Activated T-cell treated with anti-CD3 and anti-CD28 coated beads for 48 hours (primary cell): ENCODE measurements at regions not wholly inside any gene's neighbourhood (a gene's known extent, or its start where the extent isn't known, plus 50 kb on each side); places are given as distances from the start of the nearest gene placed in this dataset.
"Not testable (repeated sequence)": the region's sequence is repeated elsewhere in the genome, so short reads cannot be mapped to it uniquely, and the experiment has no call there.

Experiments
- DNase-seq: peaks from one replicate; pipeline ENCODE4 v3.0.0-alpha.2; 2020; ENCODE audit warnings: low read depth

DNA sequence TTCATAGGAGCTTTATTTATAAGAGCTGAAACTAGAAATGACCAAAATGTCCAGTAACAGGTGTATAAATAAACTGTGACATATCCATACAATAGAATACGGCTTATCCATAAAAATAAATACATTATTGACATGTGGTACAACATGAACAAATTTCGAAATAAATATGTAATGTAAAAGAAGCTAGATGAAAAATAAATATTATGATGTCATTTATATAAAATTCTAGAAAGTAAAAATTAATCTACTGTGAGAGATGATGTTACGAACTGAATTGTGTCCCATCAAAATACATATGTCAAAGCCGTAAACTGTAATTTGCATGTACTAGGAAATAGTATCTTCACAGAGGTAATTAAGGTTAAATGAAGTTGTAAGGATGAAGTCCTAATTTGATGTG lies 1104.9 kb downstream of the NSUN3 start:
- DNase-seq: no peak

DNA sequence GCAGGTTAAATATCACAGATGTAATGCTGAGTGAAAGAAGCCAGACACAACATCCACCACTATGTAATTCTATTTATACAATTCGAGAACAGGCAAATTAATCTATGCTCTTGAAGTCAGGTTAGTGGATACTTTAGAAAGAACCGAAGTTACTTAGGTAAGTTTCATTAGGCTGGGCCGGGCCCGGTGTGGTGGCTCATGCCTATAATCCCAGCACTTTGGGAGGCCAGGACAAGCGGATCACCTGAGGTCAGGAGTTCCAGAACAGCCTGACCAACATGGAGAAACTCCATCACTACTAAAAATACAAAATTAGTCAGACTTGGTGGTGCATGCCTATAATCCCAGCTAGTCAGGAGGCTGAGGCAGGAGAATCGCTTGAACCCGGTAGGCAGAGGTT lies 1105.7 kb downstream of the NSUN3 start:
- DNase-seq: no peak

DNA sequence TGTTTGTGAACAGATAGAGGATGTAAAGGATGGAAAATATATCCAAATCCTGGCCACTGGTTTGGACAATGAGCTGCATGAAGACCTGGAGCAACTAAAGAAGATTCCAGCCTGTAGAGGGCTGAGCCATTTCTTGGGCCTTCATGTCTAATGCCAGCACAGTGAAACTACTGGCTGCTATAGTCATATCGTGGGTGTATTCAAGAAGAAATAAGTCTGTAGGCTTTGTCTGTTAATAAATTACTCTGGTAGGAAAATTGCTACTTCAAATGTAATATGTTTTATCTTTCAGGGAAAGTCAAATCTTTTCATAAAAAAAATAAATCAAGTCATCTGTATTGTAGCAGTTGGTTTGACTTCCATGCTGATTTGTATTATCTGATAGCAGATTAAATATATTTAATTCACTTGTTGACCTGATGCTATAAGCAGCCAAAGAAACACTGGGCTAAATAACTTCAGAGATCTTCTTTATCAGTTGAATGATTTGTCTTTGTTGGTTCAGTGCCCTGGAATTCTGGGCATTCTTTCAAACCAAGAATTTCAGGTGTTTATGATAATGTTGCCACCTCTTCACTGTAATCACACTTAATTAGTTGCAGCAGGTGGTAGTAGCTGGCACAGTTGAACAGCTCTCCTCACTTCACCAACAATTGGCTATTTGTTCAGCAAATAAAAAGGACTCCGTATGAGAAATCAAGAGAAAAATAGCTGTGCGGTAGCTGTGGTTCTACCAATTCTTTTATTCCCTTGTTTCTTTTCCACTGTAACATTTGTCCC lies 1109.5 kb downstream of the NSUN3 start:
- DNase-seq: no peak

DNA sequence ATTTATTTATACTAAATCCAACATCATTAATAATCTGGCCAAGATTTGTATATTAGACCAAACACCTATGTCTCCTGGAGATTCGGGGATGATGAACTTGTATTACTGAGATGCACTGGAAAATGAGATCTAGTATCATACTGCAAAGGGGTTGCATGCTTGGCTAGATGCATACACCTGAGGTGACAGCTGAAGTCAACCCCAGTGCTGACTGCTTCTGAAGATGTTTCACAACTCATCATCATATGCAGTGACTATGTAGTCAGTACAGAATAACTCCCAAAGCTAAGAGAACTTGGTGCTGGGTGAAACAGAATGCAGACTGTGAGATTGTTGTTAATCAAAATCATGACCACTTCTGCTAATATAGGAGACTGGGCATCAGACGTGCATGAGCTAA lies 1114.2 kb downstream of the NSUN3 start:
- DNase-seq: no peak

- no peak for DNase-seq
Observed at GRCh38 chr3:95184038-95184437, 1121.2 kb downstream of the NSUN3 start.

- DNase-seq: no peak
Observed at GRCh38 chr3:95189348-95189747, 1126.5 kb downstream of the NSUN3 start.

- DNase-seq: no peak
Observed at GRCh38 chr3:95197661-95198060, 1134.8 kb downstream of the NSUN3 start.

GRCh38 chr3:95200384-95200783 lies 1137.5 kb downstream of the NSUN3 start:
- DNase-seq: no peak

GRCh38 chr3:95210878-95211277 lies 1148.0 kb downstream of the NSUN3 start:
- no peak for DNase-seq

DNA sequence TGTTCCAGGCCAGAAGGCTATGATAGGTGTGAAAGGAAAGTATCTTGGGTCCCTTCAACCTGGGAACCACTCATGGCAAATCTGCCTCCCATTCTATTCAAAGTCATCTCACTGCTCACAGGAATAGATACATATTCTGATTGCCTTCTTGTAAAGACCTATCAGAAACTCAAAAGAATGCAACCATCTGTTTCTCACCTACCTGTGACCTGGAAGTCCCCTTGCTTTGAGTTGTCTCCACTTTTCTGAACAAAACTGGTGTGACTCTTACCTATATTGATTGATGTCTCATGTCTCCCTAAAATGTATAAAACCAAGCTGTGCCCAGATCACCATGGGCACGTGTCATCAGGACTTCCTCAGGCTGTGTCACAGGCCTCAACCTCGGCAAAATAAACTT lies 1149.3 kb downstream of the NSUN3 start:
- DNase-seq: no peak

- no peak for DNase-seq
Observed at GRCh38 chr3:95215437-95215957, 1152.6 kb downstream of the NSUN3 start.

- no peak for DNase-seq
Observed at GRCh38 chr3:95217661-95218060, 1154.8 kb downstream of the NSUN3 start.

DNA sequence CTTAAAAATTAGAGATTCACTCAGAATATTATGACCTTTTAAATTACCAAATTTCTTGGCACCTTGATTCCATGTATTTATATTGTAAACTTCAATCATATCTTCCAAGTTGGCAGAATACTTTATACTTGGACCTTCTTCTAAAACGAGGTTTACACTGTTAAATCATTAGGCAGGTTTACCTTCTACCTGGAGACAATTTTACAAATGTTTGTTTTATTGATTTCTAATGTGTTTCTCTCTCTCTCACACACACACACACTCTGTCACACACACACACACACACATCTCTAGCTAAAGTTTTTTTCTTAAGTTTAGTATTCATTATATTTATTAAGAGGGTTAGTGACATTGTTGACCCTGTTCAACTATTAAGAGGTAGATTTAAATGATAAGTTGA lies 1155.6 kb downstream of the NSUN3 start:
- no peak for DNase-seq

DNA sequence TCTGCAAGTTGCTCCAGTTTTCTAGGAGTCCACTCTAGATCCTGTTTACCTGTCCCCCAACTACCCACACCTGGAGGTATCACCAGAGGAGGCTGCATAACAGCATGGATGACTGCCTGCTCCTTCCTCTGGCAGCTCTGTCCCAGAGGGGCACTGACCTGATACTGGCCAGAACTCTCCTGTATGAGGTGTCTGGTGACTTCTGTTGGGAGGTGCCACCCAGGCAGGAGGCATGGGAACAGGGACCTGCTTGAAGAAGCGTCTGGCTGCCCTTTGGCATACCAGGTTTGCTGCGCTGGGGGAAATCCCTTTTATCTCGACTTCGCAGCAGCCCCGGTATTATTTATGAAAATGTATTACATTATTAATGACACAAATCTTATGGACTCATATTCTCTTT lies 1163.6 kb downstream of the NSUN3 start:
- no peak for DNase-seq

DNA sequence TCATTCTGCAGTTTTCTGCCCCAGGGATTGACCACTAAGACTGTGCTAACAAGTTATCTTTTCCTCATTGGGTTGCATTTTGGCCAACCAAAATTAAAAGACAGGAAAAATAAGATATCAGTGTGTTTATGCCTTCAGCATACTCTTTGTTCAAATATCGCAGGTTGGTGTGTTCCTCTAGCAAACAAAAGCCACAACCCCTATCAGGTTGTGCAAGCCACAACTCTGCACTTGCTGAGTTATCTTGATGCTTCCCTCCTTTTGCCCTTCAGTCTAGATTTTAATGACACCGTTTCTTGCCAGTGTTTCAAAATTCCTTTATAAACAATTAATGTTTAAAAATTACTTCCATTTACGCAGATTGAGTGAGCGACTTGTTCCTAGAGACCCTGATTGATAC lies 1164.2 kb downstream of the NSUN3 start:
- DNase-seq: no peak

GRCh38 chr3:95228416-95228815 lies 1165.6 kb downstream of the NSUN3 start:
- no peak for DNase-seq

DNA sequence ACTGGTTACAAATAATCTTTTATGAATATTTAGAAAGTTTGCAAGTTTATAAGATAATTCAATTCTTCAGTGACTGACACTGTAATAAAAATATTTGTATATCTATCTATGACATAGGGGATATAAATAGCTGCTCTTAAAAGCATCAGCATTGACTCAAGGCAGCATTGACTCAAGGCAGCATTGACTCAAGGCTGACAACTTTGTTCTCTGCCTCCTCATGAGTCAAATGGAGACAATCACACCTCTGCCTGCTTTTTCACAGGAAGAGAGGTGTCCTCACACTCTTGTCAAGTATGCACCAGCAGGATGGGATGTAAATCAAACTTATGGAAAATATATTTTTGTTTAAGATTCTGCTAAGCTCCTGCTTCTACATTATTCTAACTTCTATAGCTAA lies 1173.1 kb downstream of the NSUN3 start:
- no peak for DNase-seq

- DNase-seq: no peak
Observed at GRCh38 chr3:95237783-95238182, 1174.9 kb downstream of the NSUN3 start.

DNA sequence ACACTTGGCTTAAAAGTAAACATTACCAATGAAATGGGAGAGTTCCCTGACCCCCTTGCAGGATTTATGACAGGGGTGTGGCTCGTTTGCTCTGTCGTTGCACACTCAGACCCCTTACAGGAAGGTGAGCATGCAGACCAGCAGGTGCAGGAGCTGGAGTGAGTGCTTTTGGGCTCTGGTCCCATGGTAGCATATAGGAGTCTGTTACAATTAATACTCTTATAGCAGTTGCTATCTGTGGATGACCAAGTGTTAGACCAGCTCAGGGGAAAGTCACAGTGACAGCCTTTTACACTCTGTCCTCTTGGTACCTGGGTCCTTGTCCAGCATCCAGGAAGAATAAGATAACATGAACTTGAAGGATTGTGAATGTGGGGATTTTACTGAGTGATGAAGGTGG lies 1177.5 kb downstream of the NSUN3 start:
- DNase-seq: no peak

- DNase-seq: not testable (repeated sequence)
Observed at GRCh38 chr3:95241256-95241655, 1178.4 kb downstream of the NSUN3 start.

DNA sequence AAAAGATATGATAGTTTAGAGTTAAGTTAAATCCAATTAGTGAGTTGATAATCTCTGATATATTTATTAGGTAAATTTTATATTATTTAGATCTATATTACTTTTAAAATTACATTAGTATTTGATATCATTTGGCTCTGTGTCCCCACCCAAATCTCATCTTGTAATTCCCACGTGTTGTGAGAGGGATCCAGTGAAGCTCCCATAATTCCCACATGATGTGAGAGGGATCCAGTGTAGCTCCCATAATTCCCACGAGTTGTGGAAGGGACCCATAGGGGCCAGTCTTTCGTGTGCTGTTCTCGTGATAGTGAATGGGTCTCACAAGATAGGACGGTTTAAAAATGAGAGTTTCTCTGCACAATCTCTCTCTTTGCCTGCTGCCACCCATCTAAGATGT lies 1183.6 kb downstream of the NSUN3 start:
- DNase-seq: no peak

DNA sequence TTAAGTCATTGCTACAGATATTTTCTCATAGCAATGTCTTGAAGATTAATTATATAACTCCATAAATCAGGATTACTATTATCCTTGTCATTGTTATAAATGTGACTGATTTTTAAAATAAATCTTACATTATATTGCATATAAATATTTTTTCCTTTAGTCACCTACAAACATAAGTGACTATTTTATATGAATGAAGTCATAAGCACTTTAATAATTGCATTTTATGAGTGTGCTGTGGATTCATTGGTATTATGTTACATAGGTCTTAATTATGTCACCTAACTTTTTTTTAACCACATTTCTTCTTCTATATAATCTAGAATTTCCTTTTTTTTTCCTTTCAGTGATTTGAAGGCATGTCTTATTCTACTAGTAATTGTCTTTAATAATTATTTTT lies 1191.2 kb downstream of the NSUN3 start:
- no peak for DNase-seq

DNA sequence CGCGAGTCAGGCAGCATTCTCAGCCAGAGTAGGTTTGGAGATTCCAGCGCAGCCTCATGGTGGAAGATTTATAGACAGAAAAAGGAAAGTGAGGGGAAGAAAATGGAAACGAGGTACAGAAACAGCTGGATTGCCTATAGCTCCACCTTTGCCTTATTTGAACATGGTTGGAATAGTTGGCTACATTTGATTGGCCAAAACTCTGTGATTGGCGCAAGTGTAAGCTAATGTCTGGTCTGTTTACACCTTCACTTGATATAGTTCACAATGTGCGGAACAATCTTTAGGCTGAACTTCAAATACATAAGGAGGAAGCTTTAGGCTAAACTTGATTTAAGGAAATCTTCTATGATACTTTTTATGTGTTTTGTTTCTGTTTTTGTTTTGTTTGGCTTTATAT lies 1191.9 kb downstream of the NSUN3 start:
- DNase-seq: no peak

- DNase-seq: no peak
Observed at GRCh38 chr3:95265129-95265528, 1202.3 kb downstream of the NSUN3 start.
